ENCODE measurements at regions not wholly inside any gene's neighbourhood (a gene's known extent, or its start where the extent isn't known, plus 50 kb on each side); places are given as distances from the start of the nearest gene placed in this dataset.
"Not testable (repeated sequence)": the region's sequence is repeated elsewhere in the genome, so short reads cannot be mapped to it uniquely, and the experiment has no call there.

- no peak overlapping the region for H3K4me3 Mint-ChIP-seq (ENCODE audit: unreplicated experiment)
- H3K9me3 Mint-ChIP-seq (ENCODE audit: unreplicated experiment) = no peaks in the 10 kb centered on the region
- H3K27me3 Mint-ChIP-seq (ENCODE audit: insufficient read depth, unreplicated experiment) = no peaks in the 10 kb centered on the region
- ChIA-PET CTCF (no interaction called here), POLR2A (no interaction called here)
- no peak for DNase-seq (ENCODE audit: unreplicated experiment)
- H3K27ac Mint-ChIP-seq (ENCODE audit: low read depth, unreplicated experiment) = no peak overlapping the region
- TF ChIP-seq CTCF (IDR thresholded peaks at IDR 0.05; ENCODE audit: unreplicated experiment) = no peak
- H3K36me3 Mint-ChIP-seq (ENCODE audit: insufficient read depth, unreplicated experiment) = no peaks in the 10 kb centered on the region
- H3K4me1 Mint-ChIP-seq (ENCODE audit: insufficient read depth, unreplicated experiment) = no peaks in the 10 kb centered on the region
- no TSS peak for BruUV-seq (replicated peaks)
- intact Hi-C loops (cut with micrococcal nuclease) = no loop called here
Measured at GRCh38 chr10:11691319-11691755, 50.8 kb upstream of the ECHDC3 start.

DNA sequence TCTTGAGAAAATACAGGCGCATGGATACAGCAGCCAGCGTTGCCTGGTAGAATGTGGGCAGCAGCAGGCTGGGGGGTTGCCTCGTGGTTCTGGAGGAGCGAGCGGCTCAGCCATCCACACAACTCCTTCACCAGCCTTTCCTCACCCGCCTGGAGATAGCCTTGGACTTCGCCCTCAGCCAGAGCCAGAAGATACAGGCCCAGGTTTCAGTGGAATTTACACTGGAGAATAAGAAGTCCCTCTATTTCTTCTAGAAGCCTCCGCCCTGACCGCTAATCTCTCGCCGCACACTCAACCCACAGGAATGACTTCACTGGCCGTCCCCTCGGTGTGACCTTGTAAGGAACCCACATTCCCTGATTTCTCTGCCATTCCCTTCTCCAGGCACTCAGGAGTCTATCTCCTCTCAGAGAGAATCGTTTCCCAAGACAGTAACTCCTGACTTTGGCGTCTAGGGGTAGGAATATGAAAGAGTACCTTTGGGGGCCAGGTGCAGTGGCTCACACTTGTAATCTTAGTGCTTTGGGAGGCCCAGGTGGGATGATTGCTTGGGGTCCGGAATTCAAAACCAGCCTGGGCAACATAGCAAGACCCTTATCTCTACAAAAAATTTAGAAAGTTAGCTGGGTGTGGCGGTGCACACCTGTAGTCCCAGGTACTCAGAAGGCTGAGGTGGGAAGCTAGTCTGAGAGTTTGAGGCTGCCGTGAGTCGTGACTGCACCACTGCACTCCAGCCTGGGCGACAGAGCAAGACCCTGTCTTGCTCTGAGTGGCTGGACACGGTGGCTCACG lies 52.0 kb upstream of the ECHDC3 start:
- H3K27ac Mint-ChIP-seq (ENCODE audit: low read depth, unreplicated experiment) = no peak overlapping the region
- no TSS peak for BruUV-seq (replicated peaks)
- DNase-seq (ENCODE audit: unreplicated experiment) = no peak
- intact Hi-C loops (cut with micrococcal nuclease) = no loop called here
- H3K4me1 Mint-ChIP-seq (ENCODE audit: insufficient read depth, unreplicated experiment) = peaks cover 8% of the 10 kb centered on the region
- no peaks in the 10 kb centered on the region for H3K27me3 Mint-ChIP-seq (ENCODE audit: insufficient read depth, unreplicated experiment)
- H3K36me3 Mint-ChIP-seq (ENCODE audit: insufficient read depth, unreplicated experiment) = no peaks in the 10 kb centered on the region
- POLR2A ChIA-PET = no interaction called here
- CTCF ChIA-PET = no interaction called here
- H3K4me3 Mint-ChIP-seq (ENCODE audit: unreplicated experiment) = no peak overlapping the region
- no peak for TF ChIP-seq CTCF (IDR thresholded peaks at IDR 0.05; ENCODE audit: unreplicated experiment)
- H3K9me3 Mint-ChIP-seq (ENCODE audit: unreplicated experiment) = no peaks in the 10 kb centered on the region

DNA sequence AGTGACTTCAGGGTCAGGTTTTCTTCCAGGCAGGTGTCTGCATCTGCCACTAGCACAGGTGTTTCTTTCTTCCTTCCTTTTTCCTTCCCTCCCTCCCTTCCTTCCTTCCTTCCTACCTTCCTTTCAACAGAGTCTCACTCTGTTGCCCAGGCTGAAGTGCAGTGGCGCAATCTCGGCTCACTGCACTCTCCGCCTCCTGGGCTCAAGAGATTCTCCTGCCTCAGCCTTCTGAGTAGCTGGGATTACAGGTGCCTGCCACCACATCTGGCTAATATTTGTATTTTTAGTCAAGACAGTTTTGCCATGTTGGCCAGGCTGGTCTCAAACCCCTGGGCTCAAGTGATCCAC lies 53.8 kb upstream of the ECHDC3 start:
- H3K4me3 Mint-ChIP-seq (ENCODE audit: unreplicated experiment); H3K27me3 Mint-ChIP-seq (ENCODE audit: insufficient read depth, unreplicated experiment); H3K36me3 Mint-ChIP-seq (ENCODE audit: insufficient read depth, unreplicated experiment); POLR2A ChIA-PET; BruUV-seq (replicated peaks); H3K27ac Mint-ChIP-seq (ENCODE audit: low read depth, unreplicated experiment); H3K9me3 Mint-ChIP-seq (ENCODE audit: unreplicated experiment); DNase-seq (ENCODE audit: unreplicated experiment); intact Hi-C loops (cut with micrococcal nuclease): not testable (repeated sequence)
- H3K4me1 Mint-ChIP-seq (ENCODE audit: insufficient read depth, unreplicated experiment) = peaks cover 15% of the 10 kb centered on the region
- CTCF ChIA-PET = interaction anchor here (0.7 kb wide), 1 partner anchor 70 kb away, joined by 3 read pairs; no protein-coding TSS in a partner anchor

- no peak for TF ChIP-seq CTCF (IDR thresholded peaks at IDR 0.05; ENCODE audit: unreplicated experiment)
- intact Hi-C loops (cut with micrococcal nuclease) = no loop called here
- Mint-ChIP-seq H3K4me3 (ENCODE audit: unreplicated experiment) (no peak overlapping the region), H3K27ac (ENCODE audit: low read depth, unreplicated experiment) (no peak overlapping the region), H3K27me3 (ENCODE audit: insufficient read depth, unreplicated experiment) (no peaks in the 10 kb centered on the region), H3K9me3 (ENCODE audit: unreplicated experiment) (no peaks in the 10 kb centered on the region), H3K4me1 (ENCODE audit: insufficient read depth, unreplicated experiment) (peaks cover 15% of the 10 kb centered on the region), H3K36me3 (ENCODE audit: insufficient read depth, unreplicated experiment) (no peaks in the 10 kb centered on the region)
- peak; percentile 34 for DNase-seq (ENCODE audit: unreplicated experiment)
- BruUV-seq (replicated peaks) = no TSS peak
- POLR2A ChIA-PET = interaction anchor here (0.8 kb wide), 1 partner anchor 17 kb away, joined by 3 read pairs; no protein-coding TSS in a partner anchor
- CTCF ChIA-PET = interaction anchor here (0.7 to 1.4 kb wide), 2 partner anchors 37 to 71 kb away, joined by 3 read pairs; no protein-coding TSS in a partner anchor
Measured at GRCh38 chr10:11687779-11688447, 54.3 kb upstream of the ECHDC3 start.

Data from MCF 10A (cell line).